GM23338 (cell line): ENCODE measurements at regions not wholly inside any gene's neighbourhood (a gene's known extent, or its start where the extent isn't known, plus 50 kb on each side); places are given as distances from the start of the nearest gene placed in this dataset.

Source experiments
- ATAC-seq: fragments of 200-7000 bp; cut with Tn5 transposase; 3 replicates; pipeline ENCODE4 v1.9.1; 2020
- DNase-seq: peaks from one replicate; pipeline ENCODE4 v3.0.0-alpha.2; 2015; ENCODE audit warnings: low spot score
- H2AFZ ChIP-seq: fragments of 200-600 bp; sonication (generic); 2 replicates; pipeline ENCODE4 v1.8.0; 2016; ENCODE audit warnings: antibody characterized with exemption, mild to moderate bottlenecking, moderate library complexity
- H3F3A ChIP-seq: fragments of 200-600 bp; sonication (generic); replicated peaks from 2 replicates; pipeline ENCODE4 v1.8.0; 2017; ENCODE audit warnings: antibody characterized with exemption, mixed run types, low read depth
- H3K27ac ChIP-seq: fragments of 200-600 bp; sonication (generic); 2 replicates; pipeline ENCODE4 v1.6.1; 2016; ENCODE audit warnings: low read depth
- H3K27me3 ChIP-seq: fragments of 200-600 bp; sonication (generic); 2 replicates; pipeline ENCODE4 v1.8.0; 2016; ENCODE audit warnings: mild to moderate bottlenecking, mixed run types, moderate library complexity; ENCODE audit not compliant: insufficient read depth
- H3K36me3 ChIP-seq: fragments of 200-600 bp; sonication (generic); 2 replicates; pipeline ENCODE4 v1.8.0; 2016; ENCODE audit warnings: mild to moderate bottlenecking; ENCODE audit not compliant: insufficient read depth
- H3K4me1 ChIP-seq: fragments of 200-600 bp; sonication (generic); 2 replicates; pipeline ENCODE4 v1.8.0; 2016; ENCODE audit warnings: mild to moderate bottlenecking, moderate library complexity; ENCODE audit not compliant: insufficient read depth
- H3K4me2 ChIP-seq: fragments of 200-600 bp; sonication (generic); 2 replicates; pipeline ENCODE4 v1.7.1; 2017; ENCODE audit warnings: mixed run types
- H3K4me3 ChIP-seq: fragments of 200-600 bp; sonication (generic); 2 replicates; pipeline ENCODE4 v1.6.1; 2016; ENCODE audit warnings: mixed run types
- H3K79me2 ChIP-seq: fragments of 200-600 bp; sonication (generic); replicated peaks from 2 replicates; pipeline ENCODE4 v1.8.0; 2017; ENCODE audit warnings: mild to moderate bottlenecking; ENCODE audit not compliant: insufficient read depth
- H3K9me2 ChIP-seq: fragments of 200-600 bp; sonication (generic); 2 replicates; pipeline ENCODE4 v1.8.0; 2017; ENCODE audit not compliant: insufficient read depth
- H4K20me1 ChIP-seq: fragments of 200-600 bp; sonication (generic); replicated peaks from 2 replicates; pipeline ENCODE4 v1.8.0; 2017; ENCODE audit warnings: mild to moderate bottlenecking; ENCODE audit not compliant: insufficient read depth
- H3K27ac Mint-ChIP-seq: 2 replicates; pipeline ENCODE4 v1.8.0; 2020; ENCODE audit warnings: inconsistent platforms, mild to moderate bottlenecking, moderate library complexity, mixed read lengths
- H3K27me3 Mint-ChIP-seq: 3 replicates; pipeline ENCODE4 v1.8.0; 2022; ENCODE audit warnings: low read depth, mild to moderate bottlenecking, moderate library complexity, mixed read lengths, inconsistent platforms; ENCODE audit not compliant: insufficient read depth, poor library complexity
- H3K36me3 Mint-ChIP-seq: 3 replicates; pipeline ENCODE4 v1.8.0; 2021; ENCODE audit warnings: low read depth, mild to moderate bottlenecking, inconsistent platforms, moderate library complexity, mixed read lengths
- H3K4me1 Mint-ChIP-seq: 3 replicates; pipeline ENCODE4 v1.8.0; 2020; ENCODE audit warnings: mild to moderate bottlenecking, inconsistent platforms, mixed read lengths
- H3K4me3 Mint-ChIP-seq: 3 replicates; pipeline ENCODE4 v1.8.0; 2021; ENCODE audit warnings: moderate library complexity, mild to moderate bottlenecking, inconsistent platforms, mixed read lengths
- H3K9me3 Mint-ChIP-seq: 3 replicates; pipeline ENCODE4 v1.8.0; 2020; ENCODE audit warnings: moderate library complexity, mild to moderate bottlenecking, inconsistent platforms, mixed read lengths
- CREB1 ChIP-seq: fragments of 250-450 bp; sonication (Bioruptor Pico); IDR thresholded peaks from 2 replicates; pipeline ENCODE4 v1.5.0; 2020; ENCODE audit warnings: low read depth, mild to moderate bottlenecking, moderate library complexity
- CTCF ChIP-seq, 2 experiments: fragments of 200-600 bp in 1 of 2; sonication (generic) in 1 of 2; conservative IDR thresholded peaks; 2 replicates each; pipeline versions ENCODE4 v1.5.1 to v1.6.1; 2016 to 2017; ENCODE audit warnings: antibody characterized with exemption in 2 of 2, low read depth in 2 of 2, mild to moderate bottlenecking in 2 of 2, moderate library complexity in 1 of 2
- ETS1 ChIP-seq: IDR thresholded peaks from 2 replicates; pipeline ENCODE4 v1.6.1; 2016; ENCODE audit warnings: antibody characterized with exemption
- EZH2 ChIP-seq: fragments of 200-600 bp; sonication (generic); IDR thresholded peaks from one replicate; pipeline ENCODE4 v1.8.0; 2017; ENCODE audit warnings: antibody characterized with exemption, mild to moderate bottlenecking, low read depth; ENCODE audit not compliant: unreplicated experiment
- EZH2phosphoT487 ChIP-seq: fragments of 200-600 bp; sonication (generic); IDR thresholded peaks from one replicate; pipeline ENCODE4 v1.8.1; 2018; ENCODE audit warnings: antibody characterized with exemption; ENCODE audit not compliant: unreplicated experiment
- JUNB ChIP-seq: IDR thresholded peaks from one replicate; pipeline ENCODE4 v1.6.1; 2016; ENCODE audit warnings: antibody characterized with exemption; ENCODE audit not compliant: unreplicated experiment
- NANOG ChIP-seq: IDR thresholded peaks from 2 replicates; pipeline ENCODE4 v1.6.1; 2016; ENCODE audit warnings: antibody characterized with exemption, borderline replicate concordance
- POLR2AphosphoS5 ChIP-seq: IDR thresholded peaks from 2 replicates; pipeline ENCODE4 v1.6.1; 2016; ENCODE audit warnings: antibody characterized with exemption, low read depth
- REST ChIP-seq: IDR thresholded peaks from one replicate; pipeline ENCODE4 v1.6.1; 2018; ENCODE audit warnings: antibody characterized with exemption; ENCODE audit not compliant: unreplicated experiment
- STAT1 ChIP-seq: IDR thresholded peaks from one replicate; pipeline ENCODE4 v1.6.1; 2016; ENCODE audit warnings: antibody characterized with exemption; ENCODE audit not compliant: unreplicated experiment
- ZNF114 ChIP-seq: fragments of 250-450 bp; sonication (Bioruptor Pico); IDR thresholded peaks from 2 replicates; pipeline ENCODE4 v1.5.0; 2020; ENCODE audit warnings: mild to moderate bottlenecking, moderate library complexity
- ZNF331 ChIP-seq: fragments of 250-450 bp; sonication (Bioruptor Pico); IDR thresholded peaks from 2 replicates; pipeline ENCODE4 v1.5.0; 2020; ENCODE audit warnings: low read depth, mild to moderate bottlenecking, moderate library complexity
- ZNF462 ChIP-seq: fragments of 250-450 bp; sonication (Bioruptor Pico); IDR thresholded peaks from 2 replicates; pipeline ENCODE4 v1.5.0; 2020; ENCODE audit warnings: mild to moderate bottlenecking, moderate library complexity

- Histone ChIP-seq H3K27me3 (no peaks in the 10 kb centered on the region), H3K4me3 (no peak overlapping the region), H2AFZ (no peak overlapping the region), H3K79me2 (no peaks in the 10 kb centered on the region), H3K36me3 (no peaks in the 10 kb centered on the region), H3K4me1 (no peaks in the 10 kb centered on the region), H3K9me2 (peaks cover 6% of the 10 kb centered on the region; the same call in 1 of the 2 replicates), H4K20me1 (no peaks in the 10 kb centered on the region), H3K27ac (no peak overlapping the region), H3K4me2 (no peak overlapping the region), H3F3A (no peaks in the 10 kb centered on the region)
- no peaks in the 10 kb centered on the region; the same call in 2 of the 3 replicates for H3K9me3 Mint-ChIP-seq
- no peak for DNase-seq
- no peak for TF ChIP-seq STAT1
- no peak for TF ChIP-seq ETS1
- TF ChIP-seq NANOG, result no peak
- no peak for TF ChIP-seq EZH2
- TF ChIP-seq ZNF462, result no peak
- no peak for TF ChIP-seq EZH2phosphoT487
- TF ChIP-seq CREB1, result no peak
- TF ChIP-seq CTCF (conservative IDR thresholded peaks at IDR 0.05; ENCODE audit: low read depth in 2 of 2), result no peak
- no peak for TF ChIP-seq POLR2AphosphoS5
- TF ChIP-seq ZNF114, result no peak
- no peak for TF ChIP-seq JUNB
- TF ChIP-seq REST, result no peak
- no peak for TF ChIP-seq ZNF331
- no peak overlapping the region for H3K4me3 Mint-ChIP-seq
- peaks cover 4% of the 10 kb centered on the region for H3K27me3 Mint-ChIP-seq
- no peaks in the 10 kb centered on the region for H3K36me3 Mint-ChIP-seq
- ATAC-seq, result no peak
- H3K4me1 Mint-ChIP-seq, result peaks cover 4% of the 10 kb centered on the region; the same call in 1 of the 3 replicates
- no peak overlapping the region for H3K27ac Mint-ChIP-seq
These were observed 120.0 kb upstream of the FOXF1 start for GRCh38 chr16:86390335-86390734.
